ENCODE measurements at regions not wholly inside any gene's neighbourhood (a gene's known extent, or its start where the extent isn't known, plus 50 kb on each side); places are given as distances from the start of the nearest gene placed in this dataset.

DNA sequence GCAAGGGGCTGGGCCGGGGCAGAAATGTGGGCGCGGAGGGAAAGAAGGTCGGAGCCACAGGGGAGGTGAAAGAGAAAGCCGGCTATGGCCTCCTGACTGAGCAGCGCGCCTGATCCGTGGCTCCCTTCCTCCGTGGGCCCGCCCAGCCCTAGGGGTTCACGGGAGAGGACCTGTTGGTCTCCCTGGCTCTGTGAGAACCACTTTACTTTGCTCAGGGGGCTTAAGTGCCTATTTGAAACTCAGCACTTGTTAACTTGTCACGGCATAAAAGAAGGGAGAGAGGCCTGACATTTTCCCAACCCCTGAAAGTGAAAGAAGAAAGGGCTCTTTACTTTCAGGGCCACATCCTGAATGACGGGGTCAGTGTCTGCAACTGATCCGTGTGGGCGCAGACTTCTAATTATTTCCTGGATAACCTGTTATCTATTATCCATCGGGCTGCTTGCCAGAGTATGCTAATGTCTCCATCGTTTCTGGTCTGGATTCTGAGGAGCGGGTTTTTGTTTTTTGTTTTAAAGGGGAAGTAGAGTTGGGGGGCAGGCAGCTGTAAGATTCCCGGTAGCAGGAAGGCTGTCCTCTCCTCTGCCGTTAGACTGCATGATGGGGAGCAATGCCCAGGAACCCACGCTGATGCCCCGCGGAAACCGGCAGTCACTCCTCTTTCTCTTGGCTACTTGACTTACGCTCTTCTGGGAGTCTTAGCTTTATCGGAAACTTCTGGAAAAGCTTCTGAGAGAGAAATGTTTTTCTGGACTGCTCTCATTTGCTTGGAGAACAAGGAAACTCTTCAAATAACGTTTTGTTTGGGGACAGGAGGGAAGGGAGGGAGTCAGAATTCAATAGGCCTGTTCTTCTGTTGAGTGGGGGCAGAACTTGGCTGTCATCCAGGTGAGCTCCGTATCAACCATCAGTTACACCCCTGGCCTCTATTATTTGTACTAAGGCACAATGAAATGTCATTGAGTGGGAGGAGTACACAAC is 127.7 kb upstream of the MAX start:
- Histone ChIP-seq H3K9ac (ENCODE audit: control insufficient read depth, extremely low read depth, insufficient read depth, low read length) (peak overlapping the region; percentile 76), H4K20me1 (ENCODE audit: control insufficient read depth, extremely low read depth, insufficient read depth, low read length) (no peaks in the 10 kb centered on the region), H3K4me2 (ENCODE audit: control insufficient read depth, extremely low read depth, insufficient read depth, low read depth, low read length) (peak overlapping the region; percentile 97), H3K27me3 (ENCODE audit: control insufficient read depth, extremely low read depth, insufficient read depth, low read length) (no peaks in the 10 kb centered on the region), H3K79me2 (ENCODE audit: control insufficient read depth, insufficient read depth, low read length) (no peaks in the 10 kb centered on the region), H3K27ac (ENCODE audit: control insufficient read depth, insufficient read depth, low read length) (peak overlapping the region; percentile 74), H3K9me3 (ENCODE audit: control insufficient read depth, low read depth, low read length) (no peaks in the 10 kb centered on the region), H2AFZ (ENCODE audit: control insufficient read depth, low read length) (peak overlapping the region; percentile 96), H3K9me1 (ENCODE audit: control insufficient read depth, extremely low read depth, insufficient read depth, low read length) (no peaks in the 10 kb centered on the region), H3K36me3 (ENCODE audit: control insufficient read depth in 2 of 2, extremely low read depth in 1 of 2, insufficient read depth in 2 of 2, low read length in 2 of 2) (no peaks in the 10 kb centered on the region), H3K4me1 (ENCODE audit: control insufficient read depth, extremely low read depth, insufficient read depth, low read length) (peaks cover 10% of the 10 kb centered on the region), H3K4me3 (ENCODE audit: control insufficient read depth in 2 of 3, extremely low read depth in 1 of 3, insufficient read depth in 2 of 3, low read depth in 1 of 3, low read length in 3 of 3) (peak overlapping the region in 2 of 3 experiments; percentile 55 to 74)
- DNase-seq (ENCODE audit: low read depth, low spot score) (no peak), FAIRE-seq (no peak)
- no peak for TF ChIP-seq EZH2 (IDR thresholded peaks at IDR 0.05; ENCODE audit: low read length)
- TF ChIP-seq, protein P1, sequence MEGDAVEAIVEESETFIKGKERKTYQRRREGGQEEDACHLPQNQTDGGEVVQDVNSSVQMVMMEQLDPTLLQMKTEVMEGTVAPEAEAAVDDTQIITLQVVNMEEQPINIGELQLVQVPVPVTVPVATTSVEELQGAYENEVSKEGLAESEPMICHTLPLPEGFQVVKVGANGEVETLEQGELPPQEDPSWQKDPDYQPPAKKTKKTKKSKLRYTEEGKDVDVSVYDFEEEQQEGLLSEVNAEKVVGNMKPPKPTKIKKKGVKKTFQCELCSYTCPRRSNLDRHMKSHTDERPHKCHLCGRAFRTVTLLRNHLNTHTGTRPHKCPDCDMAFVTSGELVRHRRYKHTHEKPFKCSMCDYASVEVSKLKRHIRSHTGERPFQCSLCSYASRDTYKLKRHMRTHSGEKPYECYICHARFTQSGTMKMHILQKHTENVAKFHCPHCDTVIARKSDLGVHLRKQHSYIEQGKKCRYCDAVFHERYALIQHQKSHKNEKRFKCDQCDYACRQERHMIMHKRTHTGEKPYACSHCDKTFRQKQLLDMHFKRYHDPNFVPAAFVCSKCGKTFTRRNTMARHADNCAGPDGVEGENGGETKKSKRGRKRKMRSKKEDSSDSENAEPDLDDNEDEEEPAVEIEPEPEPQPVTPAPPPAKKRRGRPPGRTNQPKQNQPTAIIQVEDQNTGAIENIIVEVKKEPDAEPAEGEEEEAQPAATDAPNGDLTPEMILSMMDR (optimal IDR thresholded peaks at IDR 0.05 in 1 of 3, IDR thresholded peaks at IDR 0.05 in 1 of 3, conservative IDR thresholded peaks at IDR 0.05 in 1 of 3; ENCODE audit: extremely low read depth in 1 of 3, insufficient read depth in 2 of 3, low read length in 3 of 3): no peak
- dilution Hi-C loops (cut with MboI; ENCODE audit: extremely low pct_ligation_motif_present, low sequenced_read_pairs): no loop called here

DNA sequence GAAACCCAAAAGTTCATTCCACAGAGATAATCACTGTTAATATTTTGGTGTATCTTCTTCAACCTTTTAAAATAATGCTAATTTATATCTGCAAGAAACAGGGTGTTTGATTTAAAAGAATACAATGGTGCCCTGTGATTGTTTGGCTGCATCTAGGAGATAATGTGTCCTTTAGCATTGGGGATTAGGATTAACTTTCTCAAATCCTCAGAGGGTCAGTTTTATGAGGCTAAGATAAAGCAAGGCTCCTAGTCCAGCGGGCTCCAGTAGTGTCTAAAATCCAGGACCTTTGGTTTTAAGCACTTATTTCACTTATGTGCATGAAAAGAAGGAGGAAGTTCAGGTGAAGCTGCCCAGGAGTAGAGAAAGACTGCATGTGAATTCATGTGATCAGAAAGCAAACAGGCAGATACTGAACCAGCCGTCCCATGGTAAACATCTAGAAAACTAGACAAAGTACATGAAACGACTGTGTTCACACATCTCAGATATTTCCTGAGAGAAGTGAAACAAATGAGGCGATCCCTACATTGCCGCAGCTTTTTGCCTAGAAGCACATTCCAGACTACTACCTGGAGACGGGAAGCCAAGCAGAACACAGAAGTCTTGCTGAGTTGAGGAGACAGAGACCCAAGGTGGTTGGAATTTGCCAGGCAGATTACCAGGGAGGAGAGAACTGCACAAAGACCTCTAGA is 129.1 kb upstream of the MAX start:
- H3K79me2 ChIP-seq (ENCODE audit: control insufficient read depth, insufficient read depth, low read length): no peaks in the 10 kb centered on the region
- H3K9me1 ChIP-seq (ENCODE audit: control insufficient read depth, extremely low read depth, insufficient read depth, low read length): no peaks in the 10 kb centered on the region
- H4K20me1 ChIP-seq (ENCODE audit: control insufficient read depth, extremely low read depth, insufficient read depth, low read length): no peaks in the 10 kb centered on the region
- no peak overlapping the region for H3K27ac ChIP-seq (ENCODE audit: control insufficient read depth, insufficient read depth, low read length)
- H3K36me3 ChIP-seq (ENCODE audit: control insufficient read depth in 2 of 2, extremely low read depth in 1 of 2, insufficient read depth in 2 of 2, low read length in 2 of 2): no peaks in the 10 kb centered on the region
- H3K4me2 ChIP-seq (ENCODE audit: control insufficient read depth, extremely low read depth, insufficient read depth, low read depth, low read length): peak overlapping the region; percentile 42
- H2AFZ ChIP-seq (ENCODE audit: control insufficient read depth, low read length): peak overlapping the region; percentile 94
- H3K27me3 ChIP-seq (ENCODE audit: control insufficient read depth, extremely low read depth, insufficient read depth, low read length): no peaks in the 10 kb centered on the region
- no peak for DNase-seq (ENCODE audit: low read depth, low spot score)
- FAIRE-seq: peak; percentile 5
- no peak for TF ChIP-seq EZH2 (IDR thresholded peaks at IDR 0.05; ENCODE audit: low read length)
- TF ChIP-seq, protein P1 (optimal IDR thresholded peaks at IDR 0.05 in 1 of 3, IDR thresholded peaks at IDR 0.05 in 1 of 3, conservative IDR thresholded peaks at IDR 0.05 in 1 of 3; ENCODE audit: extremely low read depth in 1 of 3, insufficient read depth in 2 of 3, low read length in 3 of 3): no peak
- dilution Hi-C loops (cut with MboI; ENCODE audit: extremely low pct_ligation_motif_present, low sequenced_read_pairs): no loop called here
- H3K9ac ChIP-seq (ENCODE audit: control insufficient read depth, extremely low read depth, insufficient read depth, low read length): no peak overlapping the region
- peaks cover 10% of the 10 kb centered on the region for H3K4me1 ChIP-seq (ENCODE audit: control insufficient read depth, extremely low read depth, insufficient read depth, low read length)
- no peak overlapping the region for H3K4me3 ChIP-seq (ENCODE audit: control insufficient read depth in 2 of 3, extremely low read depth in 1 of 3, insufficient read depth in 2 of 3, low read depth in 1 of 3, low read length in 3 of 3)
- H3K9me3 ChIP-seq (ENCODE audit: control insufficient read depth, low read depth, low read length): no peaks in the 10 kb centered on the region

Data from keratinocyte (primary cell).